Fibroblast of lung (primary cell): ENCODE measurements at regions not wholly inside any gene's neighbourhood (a gene's known extent, or its start where the extent isn't known, plus 50 kb on each side); places are given as distances from the start of the nearest gene placed in this dataset.
A peak's percentile ranks its signal among the peaks of the same experiment; 100 is the strongest.

Experiments used
- DNase-seq, 2 donors: peaks; one replicate each; pipeline versions ENCODE4 v3.0.0 to v3.0.0-alpha.2; 2010; ENCODE audit warnings: low read depth in 2 of 2
- H2AFZ ChIP-seq: 2 replicates; pipeline ENCODE4 v1.5.1; 2012; ENCODE audit warnings: low read length, control low read depth, inconsistent platforms
- H3K27ac ChIP-seq: 2 replicates; pipeline ENCODE4 v1.5.1; 2011; ENCODE audit warnings: low read length, control low read depth; ENCODE audit not compliant: insufficient read depth
- H3K27me3 ChIP-seq: 2 replicates; pipeline ENCODE4 v1.5.1; 2011; ENCODE audit warnings: mild to moderate bottlenecking, low read length; ENCODE audit not compliant: control insufficient read depth, insufficient read depth
- H3K36me3 ChIP-seq: 2 replicates; pipeline ENCODE4 v1.5.1; 2011; ENCODE audit warnings: low read length; ENCODE audit not compliant: control insufficient read depth, insufficient read depth
- H3K4me1 ChIP-seq: 2 replicates; pipeline ENCODE4 v1.5.1; 2011; ENCODE audit warnings: low read length; ENCODE audit not compliant: control insufficient read depth, insufficient read depth; ENCODE audit errors: extremely low read depth
- H3K4me2 ChIP-seq: 2 replicates; pipeline ENCODE4 v1.5.1; 2011; ENCODE audit warnings: low read length, control low read depth; ENCODE audit not compliant: insufficient read depth; ENCODE audit errors: extremely low read depth
- H3K4me3 ChIP-seq, 4 experiments: fragments of 200-600 bp in 1 of 4; sonication (generic) in 1 of 4; replicated peaks in 1 of 4; 2 replicates each; pipeline ENCODE4 v1.5.1; 2011 to 2016; ENCODE audit warnings: low read length in 4 of 4, low read depth in 3 of 4, mild to moderate bottlenecking in 3 of 4, control low read depth in 2 of 4, inconsistent platforms in 1 of 4, mixed read lengths in 1 of 4; ENCODE audit not compliant: insufficient read depth in 1 of 4; ENCODE audit errors: control extremely low read depth in 1 of 4
- H3K79me2 ChIP-seq: 2 replicates; pipeline ENCODE4 v1.5.1; 2012; ENCODE audit warnings: mild to moderate bottlenecking, low read length, inconsistent platforms; ENCODE audit not compliant: control insufficient read depth, insufficient read depth
- H3K9ac ChIP-seq: 2 replicates; pipeline ENCODE4 v1.5.1; 2011; ENCODE audit warnings: mild to moderate bottlenecking, low read length, control low read depth; ENCODE audit not compliant: insufficient read depth
- H3K9me3 ChIP-seq: 2 replicates; pipeline ENCODE4 v1.5.1; 2012; ENCODE audit warnings: low read depth, low read length; ENCODE audit not compliant: control insufficient read depth, insufficient read depth
- H4K20me1 ChIP-seq: 2 replicates; pipeline ENCODE4 v1.5.1; 2011; ENCODE audit warnings: low read length; ENCODE audit not compliant: control insufficient read depth, insufficient read depth; ENCODE audit errors: extremely low read depth
- EZH2 ChIP-seq: IDR thresholded peaks from 2 replicates; pipeline ENCODE4 v1.5.1; 2012; ENCODE audit warnings: low read length, control low read depth, mild to moderate bottlenecking; ENCODE audit errors: missing control alignments
- TF ChIP-seq, protein P1 (sequence below), 2 donors: IDR thresholded peaks in 1 of 2; conservative IDR thresholded peaks in 1 of 2; 1 replicate in 1 of 2; 2 replicates in 1 of 2; pipeline ENCODE4 v1.5.1; 2011 to 2012; ENCODE audit warnings: low read length in 2 of 2, control low read depth in 1 of 2, inconsistent platforms in 1 of 2, low read depth in 1 of 2, mild to moderate bottlenecking in 1 of 2

DNA sequence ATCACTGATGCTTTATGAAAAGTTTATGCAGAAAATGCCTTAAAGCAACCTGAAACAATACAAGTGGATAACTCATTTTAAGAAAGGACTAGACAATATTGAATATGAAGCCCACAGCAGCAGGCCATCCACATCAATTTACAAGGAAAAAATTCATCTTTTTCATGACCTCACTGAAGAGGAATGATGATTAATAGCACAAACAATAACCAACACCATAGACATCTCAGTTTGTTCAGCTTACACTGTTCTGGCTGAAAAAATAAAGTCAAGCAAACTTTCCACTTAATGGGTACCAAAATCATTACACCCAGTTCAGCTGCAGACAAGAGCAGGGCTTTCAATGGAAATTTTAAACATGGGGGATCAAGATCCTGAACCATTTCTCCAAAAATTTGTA is 380.6 kb upstream of the NEGR1 start:
- Histone ChIP-seq H3K4me3 (no peak overlapping the region), H3K79me2 (no peaks in the 10 kb centered on the region), H4K20me1 (no peaks in the 10 kb centered on the region), H3K27me3 (no peaks in the 10 kb centered on the region), H3K4me2 (no peak overlapping the region), H3K36me3 (no peaks in the 10 kb centered on the region), H3K27ac (no peak overlapping the region), H3K4me1 (no peaks in the 10 kb centered on the region), H3K9me3 (no peaks in the 10 kb centered on the region), H3K9ac (no peak overlapping the region), H2AFZ (no peak overlapping the region)
- peak in 1 of 2 donors; percentile 1 for DNase-seq
- TF ChIP-seq, protein P1, sequence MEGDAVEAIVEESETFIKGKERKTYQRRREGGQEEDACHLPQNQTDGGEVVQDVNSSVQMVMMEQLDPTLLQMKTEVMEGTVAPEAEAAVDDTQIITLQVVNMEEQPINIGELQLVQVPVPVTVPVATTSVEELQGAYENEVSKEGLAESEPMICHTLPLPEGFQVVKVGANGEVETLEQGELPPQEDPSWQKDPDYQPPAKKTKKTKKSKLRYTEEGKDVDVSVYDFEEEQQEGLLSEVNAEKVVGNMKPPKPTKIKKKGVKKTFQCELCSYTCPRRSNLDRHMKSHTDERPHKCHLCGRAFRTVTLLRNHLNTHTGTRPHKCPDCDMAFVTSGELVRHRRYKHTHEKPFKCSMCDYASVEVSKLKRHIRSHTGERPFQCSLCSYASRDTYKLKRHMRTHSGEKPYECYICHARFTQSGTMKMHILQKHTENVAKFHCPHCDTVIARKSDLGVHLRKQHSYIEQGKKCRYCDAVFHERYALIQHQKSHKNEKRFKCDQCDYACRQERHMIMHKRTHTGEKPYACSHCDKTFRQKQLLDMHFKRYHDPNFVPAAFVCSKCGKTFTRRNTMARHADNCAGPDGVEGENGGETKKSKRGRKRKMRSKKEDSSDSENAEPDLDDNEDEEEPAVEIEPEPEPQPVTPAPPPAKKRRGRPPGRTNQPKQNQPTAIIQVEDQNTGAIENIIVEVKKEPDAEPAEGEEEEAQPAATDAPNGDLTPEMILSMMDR (conservative IDR thresholded peaks at IDR 0.05 in 1 of 2, IDR thresholded peaks at IDR 0.05 in 1 of 2; ENCODE audit: low read depth in 1 of 2, low read length in 2 of 2), result no peak
- TF ChIP-seq EZH2, result no peak

DNA sequence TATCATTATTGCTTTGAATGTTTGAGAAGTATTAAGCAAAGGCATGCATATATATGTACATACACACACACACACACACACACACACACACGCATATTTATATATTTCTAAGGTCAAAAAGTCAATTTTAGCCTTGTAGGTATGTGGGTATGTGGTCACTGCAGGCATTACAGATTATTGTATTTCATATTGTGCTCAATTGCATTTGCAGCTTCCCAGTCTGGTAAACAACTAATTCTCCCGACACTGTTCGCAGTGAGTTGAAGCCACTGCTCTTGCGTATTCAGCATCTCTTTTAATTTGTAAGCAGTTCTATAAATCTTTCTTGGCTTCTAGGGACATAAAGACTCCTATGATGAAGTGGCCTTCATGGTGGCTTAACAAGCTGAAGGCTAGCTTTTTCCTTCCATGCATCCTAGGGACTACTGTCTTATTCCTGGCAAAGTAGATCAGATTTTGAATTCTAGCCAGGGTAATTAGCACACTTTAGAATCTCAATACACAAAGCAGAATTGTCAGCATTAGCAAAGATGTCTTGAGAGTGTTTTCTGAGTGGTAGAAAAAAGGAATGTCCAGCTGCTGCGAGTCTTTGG is 368.6 kb upstream of the NEGR1 start:
- Histone ChIP-seq H3K9me3 (no peaks in the 10 kb centered on the region), H3K27ac (no peak overlapping the region), H3K4me1 (no peaks in the 10 kb centered on the region), H4K20me1 (no peaks in the 10 kb centered on the region), H3K79me2 (no peaks in the 10 kb centered on the region), H3K9ac (no peak overlapping the region), H3K27me3 (no peaks in the 10 kb centered on the region), H3K36me3 (no peaks in the 10 kb centered on the region), H3K4me3 (no peak overlapping the region), H2AFZ (no peak overlapping the region), H3K4me2 (no peak overlapping the region)
- no peak for DNase-seq
- no peak for TF ChIP-seq EZH2
- TF ChIP-seq, protein P1 (conservative IDR thresholded peaks at IDR 0.05 in 1 of 2, IDR thresholded peaks at IDR 0.05 in 1 of 2; ENCODE audit: low read depth in 1 of 2, low read length in 2 of 2), result no peak

GRCh38 chr1:72649991-72650390 is 367.7 kb upstream of the NEGR1 start:
- Histone ChIP-seq H4K20me1 (no peaks in the 10 kb centered on the region), H3K4me3 (no peak overlapping the region), H3K79me2 (no peaks in the 10 kb centered on the region), H3K4me1 (no peaks in the 10 kb centered on the region), H3K4me2 (no peak overlapping the region), H3K27ac (no peak overlapping the region), H3K9me3 (no peaks in the 10 kb centered on the region), H3K36me3 (no peaks in the 10 kb centered on the region), H2AFZ (no peak overlapping the region), H3K9ac (no peak overlapping the region), H3K27me3 (no peaks in the 10 kb centered on the region)
- peak; percentile 11 to 27 for DNase-seq
- no peak for TF ChIP-seq EZH2
- TF ChIP-seq, protein P1 (conservative IDR thresholded peaks at IDR 0.05 in 1 of 2, IDR thresholded peaks at IDR 0.05 in 1 of 2; ENCODE audit: low read depth in 1 of 2, low read length in 2 of 2), result no peak
